HCT116 (cell line): ENCODE measurements at regions not wholly inside any gene's neighbourhood (a gene's known extent, or its start where the extent isn't known, plus 50 kb on each side); places are given as distances from the start of the nearest gene placed in this dataset.

Experiments used
- EZH2 ChIP-seq: fragments of 200-600 bp; sonication (generic); IDR thresholded peaks from 2 replicates; pipeline ENCODE4 v1.6.1; 2017; ENCODE audit warnings: antibody characterized with exemption, mixed run types
- EZH2phosphoT487 ChIP-seq: fragments of 200-600 bp; IDR thresholded peaks from 2 replicates; pipeline ENCODE4 v1.6.1; 2018; ENCODE audit warnings: antibody characterized with exemption, borderline replicate concordance
- FOSL1 ChIP-seq: IDR thresholded peaks from 2 replicates; pipeline ENCODE4 v1.6.1; 2012; ENCODE audit warnings: low read depth
- JUND ChIP-seq: IDR thresholded peaks from 2 replicates; pipeline ENCODE4 v1.6.1; 2012
- MAX ChIP-seq: IDR thresholded peaks from 2 replicates; pipeline ENCODE4 v1.6.1; 2012
- POLR2A ChIP-seq: IDR thresholded peaks from 2 replicates; pipeline ENCODE4 v1.7.0; 2011; ENCODE audit warnings: borderline replicate concordance; ENCODE audit not compliant: insufficient read depth, insufficient read length; ENCODE audit errors: extremely low read depth
- POLR2AphosphoS5 ChIP-seq: IDR thresholded peaks from 2 replicates; pipeline ENCODE4 v1.6.1; 2011; ENCODE audit warnings: mild to moderate bottlenecking, low read depth, low read length, moderate library complexity
- RAD21 ChIP-seq: IDR thresholded peaks from 2 replicates; pipeline ENCODE4 v1.6.1; 2012; ENCODE audit warnings: low read depth, mild to moderate bottlenecking
- REST ChIP-seq: IDR thresholded peaks from 2 replicates; pipeline ENCODE4 v1.6.1; 2012; ENCODE audit warnings: low read depth
- SP1 ChIP-seq: IDR thresholded peaks from 2 replicates; pipeline ENCODE4 v1.6.1; 2012; ENCODE audit warnings: low read depth
- YY1 ChIP-seq: IDR thresholded peaks from 2 replicates; pipeline ENCODE4 v1.6.1; 2011; ENCODE audit warnings: low read length, low read depth, moderate library complexity, mild to moderate bottlenecking; ENCODE audit not compliant: insufficient replicate concordance; ENCODE audit errors: extremely low read depth
- TF ChIP-seq, protein P1 (sequence below), 3 experiments: fragments of 200-600 bp in 1 of 3; sonication (generic) in 1 of 3; IDR thresholded peaks in 2 of 3; conservative IDR thresholded peaks in 1 of 3; 2 replicates each; pipeline ENCODE4 v1.5.1; 2012 to 2017; ENCODE audit warnings: low read depth in 2 of 3, low read length in 2 of 3, antibody characterized with exemption in 1 of 3, borderline replicate concordance in 1 of 3, control low read depth in 1 of 3, mild to moderate bottlenecking in 1 of 3, mixed read lengths in 1 of 3, mixed run types in 1 of 3, moderate library complexity in 1 of 3; ENCODE audit not compliant: insufficient read depth in 1 of 3
- TF ChIP-seq, protein P2 (sequence below): IDR thresholded peaks from 2 replicates; pipeline ENCODE4 v1.6.1; 2011; ENCODE audit warnings: mild to moderate bottlenecking, low read length, moderate library complexity; ENCODE audit not compliant: insufficient replicate concordance; ENCODE audit errors: extremely low read depth

DNA sequence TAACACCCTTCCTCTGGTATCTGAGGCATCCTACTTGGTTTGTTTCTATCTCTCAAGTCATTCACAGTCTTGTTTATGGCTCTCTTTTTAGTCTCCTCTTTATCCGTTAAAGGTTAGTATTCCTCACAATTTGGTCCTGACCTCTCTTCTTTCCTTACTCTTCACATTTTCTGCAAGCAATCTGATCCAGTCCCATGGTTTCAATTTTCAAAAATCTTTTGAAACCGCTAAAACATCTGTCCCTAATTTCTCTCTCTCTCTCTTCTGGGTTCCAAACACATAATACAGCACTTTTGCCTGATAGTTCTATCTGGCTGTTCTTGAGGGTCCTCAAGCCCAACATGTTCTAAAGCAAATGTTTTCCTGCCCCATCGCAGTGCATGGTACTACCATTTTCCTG is 149.0 kb downstream of the SERPINI1 start:
- TF ChIP-seq, protein P1, sequence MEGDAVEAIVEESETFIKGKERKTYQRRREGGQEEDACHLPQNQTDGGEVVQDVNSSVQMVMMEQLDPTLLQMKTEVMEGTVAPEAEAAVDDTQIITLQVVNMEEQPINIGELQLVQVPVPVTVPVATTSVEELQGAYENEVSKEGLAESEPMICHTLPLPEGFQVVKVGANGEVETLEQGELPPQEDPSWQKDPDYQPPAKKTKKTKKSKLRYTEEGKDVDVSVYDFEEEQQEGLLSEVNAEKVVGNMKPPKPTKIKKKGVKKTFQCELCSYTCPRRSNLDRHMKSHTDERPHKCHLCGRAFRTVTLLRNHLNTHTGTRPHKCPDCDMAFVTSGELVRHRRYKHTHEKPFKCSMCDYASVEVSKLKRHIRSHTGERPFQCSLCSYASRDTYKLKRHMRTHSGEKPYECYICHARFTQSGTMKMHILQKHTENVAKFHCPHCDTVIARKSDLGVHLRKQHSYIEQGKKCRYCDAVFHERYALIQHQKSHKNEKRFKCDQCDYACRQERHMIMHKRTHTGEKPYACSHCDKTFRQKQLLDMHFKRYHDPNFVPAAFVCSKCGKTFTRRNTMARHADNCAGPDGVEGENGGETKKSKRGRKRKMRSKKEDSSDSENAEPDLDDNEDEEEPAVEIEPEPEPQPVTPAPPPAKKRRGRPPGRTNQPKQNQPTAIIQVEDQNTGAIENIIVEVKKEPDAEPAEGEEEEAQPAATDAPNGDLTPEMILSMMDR (IDR thresholded peaks at IDR 0.05 in 2 of 3, conservative IDR thresholded peaks at IDR 0.05 in 1 of 3; ENCODE audit: borderline replicate concordance in 1 of 3, insufficient read depth in 1 of 3, low read depth in 2 of 3, low read length in 2 of 3) = no peak
- TF ChIP-seq, protein P2, sequence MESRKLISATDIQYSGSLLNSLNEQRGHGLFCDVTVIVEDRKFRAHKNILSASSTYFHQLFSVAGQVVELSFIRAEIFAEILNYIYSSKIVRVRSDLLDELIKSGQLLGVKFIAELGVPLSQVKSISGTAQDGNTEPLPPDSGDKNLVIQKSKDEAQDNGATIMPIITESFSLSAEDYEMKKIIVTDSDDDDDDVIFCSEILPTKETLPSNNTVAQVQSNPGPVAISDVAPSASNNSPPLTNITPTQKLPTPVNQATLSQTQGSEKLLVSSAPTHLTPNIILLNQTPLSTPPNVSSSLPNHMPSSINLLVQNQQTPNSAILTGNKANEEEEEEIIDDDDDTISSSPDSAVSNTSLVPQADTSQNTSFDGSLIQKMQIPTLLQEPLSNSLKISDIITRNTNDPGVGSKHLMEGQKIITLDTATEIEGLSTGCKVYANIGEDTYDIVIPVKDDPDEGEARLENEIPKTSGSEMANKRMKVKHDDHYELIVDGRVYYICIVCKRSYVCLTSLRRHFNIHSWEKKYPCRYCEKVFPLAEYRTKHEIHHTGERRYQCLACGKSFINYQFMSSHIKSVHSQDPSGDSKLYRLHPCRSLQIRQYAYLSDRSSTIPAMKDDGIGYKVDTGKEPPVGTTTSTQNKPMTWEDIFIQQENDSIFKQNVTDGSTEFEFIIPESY = no peak
- TF ChIP-seq RAD21 (no peak), JUND (no peak), EZH2 (no peak), FOSL1 (no peak), POLR2A (no peak), YY1 (no peak), POLR2AphosphoS5 (no peak), EZH2phosphoT487 (no peak), SP1 (no peak), MAX (no peak), REST (no peak)
